Activated CD4-positive, alpha-beta T cell treated with anti-CD3 and anti-CD28 coated beads, Interleukin-2, amount 50 U/mL, for 1 hour (primary cell): ENCODE measurements at regions not wholly inside any gene's neighbourhood (a gene's known extent, or its start where the extent isn't known, plus 50 kb on each side); places are given as distances from the start of the nearest gene placed in this dataset.

Source experiments
- DNase-seq: peaks from one replicate; pipeline ENCODE4 v3.0.0-alpha.2; 2020

GRCh38 chr3:28171962-28172361 lies 69.5 kb upstream of the CMC1 start:
- DNase-seq: no peak

GRCh38 chr3:28172748-28173147 lies 68.7 kb upstream of the CMC1 start:
- DNase-seq: no peak

GRCh38 chr3:28173836-28174235 lies 67.6 kb upstream of the CMC1 start:
- DNase-seq: no peak

- DNase-seq: no peak
Observed at GRCh38 chr3:28186748-28187147, 54.7 kb upstream of the CMC1 start.

DNA sequence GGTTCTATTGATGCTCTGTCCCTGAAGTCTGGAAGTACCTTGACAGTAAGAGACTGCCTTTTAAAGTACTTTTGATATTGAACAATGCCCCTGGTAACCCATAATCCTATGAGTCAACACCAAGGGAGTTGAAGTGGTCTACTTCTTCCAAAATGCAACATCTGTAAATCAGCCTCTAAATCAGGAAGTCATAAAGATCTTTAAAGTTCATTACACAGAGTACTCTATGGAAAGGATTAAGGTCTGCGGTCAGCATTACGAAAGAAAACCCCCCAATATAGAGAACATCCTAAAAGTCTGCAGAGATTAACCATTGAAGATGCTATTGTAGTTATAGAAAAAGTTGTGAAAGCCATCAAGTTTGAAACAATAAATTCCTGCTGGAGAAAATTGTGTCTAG lies 52.7 kb upstream of the CMC1 start:
- no peak for DNase-seq

- DNase-seq: no peak
Observed at GRCh38 chr3:28191363-28191762, 50.1 kb upstream of the CMC1 start.
